ENCODE measurements at regions not wholly inside any gene's neighbourhood (a gene's known extent, or its start where the extent isn't known, plus 50 kb on each side); places are given as distances from the start of the nearest gene placed in this dataset.

DNA sequence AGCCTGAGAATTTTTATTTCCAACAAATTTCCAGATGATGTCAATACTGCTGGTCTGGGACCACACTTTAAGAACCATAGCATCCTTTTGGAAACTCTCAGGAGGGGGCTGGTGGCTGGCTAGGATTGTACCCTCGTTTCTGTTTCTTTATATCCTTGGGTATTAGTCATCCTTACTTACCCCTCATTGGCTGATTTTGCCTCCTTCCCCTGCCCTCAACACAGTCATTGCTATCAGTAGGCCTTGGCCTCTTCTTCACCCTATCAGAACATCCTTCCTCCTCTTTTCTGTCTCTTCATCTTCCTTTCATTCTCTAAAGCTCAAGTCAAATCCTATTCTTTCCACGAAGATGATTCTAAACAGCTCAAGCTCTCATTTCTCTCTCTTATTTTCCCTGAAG lies 148.5 kb downstream of the ELOVL4 start:
- Histone ChIP-seq H3K14ac (ENCODE audit: insufficient read depth, low read length) (no peak overlapping the region), H3K4ac (ENCODE audit: low read depth, low read length) (no peak overlapping the region), H3T11ph (ENCODE audit: low read length) (no peak overlapping the region), H3K56ac (ENCODE audit: insufficient read length, low read depth, low read length) (no peak overlapping the region), H3K9me3 (ENCODE audit: control insufficient read depth, low read depth, low read length) (no peaks in the 10 kb centered on the region), H4K8ac (replicated peaks; ENCODE audit: insufficient read length, low read depth, low read length) (no peak overlapping the region), H3K4me2 (ENCODE audit: insufficient read depth, insufficient read length, low read length) (no peak overlapping the region), H3K79me2 (ENCODE audit: insufficient read depth, low read length) (no peaks in the 10 kb centered on the region), H2BK120ac (ENCODE audit: low read depth, low read length, poor library complexity, severe bottlenecking) (no peak overlapping the region), H2AK5ac (ENCODE audit: insufficient read length, low read length) (no peak overlapping the region), H4K5ac (ENCODE audit: insufficient read length, low read depth, low read length) (no peak overlapping the region), H4K20me1 (ENCODE audit: control insufficient read depth, insufficient read depth, insufficient read length) (no peaks in the 10 kb centered on the region), H3K27ac (ENCODE audit: insufficient read length, low read depth, low read length) (no peak overlapping the region), H3K23ac (ENCODE audit: insufficient read length, low read depth, low read length) (no peak overlapping the region), H3K9ac (ENCODE audit: extremely low read depth, insufficient read length, low read length) (no peak overlapping the region), H2AFZ (ENCODE audit: low read length) (no peak overlapping the region), H3K27me3 (ENCODE audit: insufficient read depth, low read length) (no peaks in the 10 kb centered on the region), H3K4me1 (ENCODE audit: insufficient read depth, low read length) (no peaks in the 10 kb centered on the region), H3K79me1 (ENCODE audit: insufficient read depth, low read depth, low read length, poor library complexity, severe bottlenecking) (no peaks in the 10 kb centered on the region), H2BK20ac (ENCODE audit: low read depth, low read length, poor library complexity, severe bottlenecking) (no peak overlapping the region), H3K23me2 (ENCODE audit: insufficient read length, low read depth, low read length, poor library complexity, severe bottlenecking) (no peaks in the 10 kb centered on the region), H3K18ac (ENCODE audit: insufficient read length, low read depth, low read length) (no peak overlapping the region), H2BK15ac (ENCODE audit: low read depth, low read length) (no peak overlapping the region), H2BK5ac (ENCODE audit: insufficient read length, low read length) (no peak overlapping the region), H4K91ac (ENCODE audit: insufficient read length, low read depth, low read length) (no peak overlapping the region), H2BK12ac (ENCODE audit: insufficient read length, low read depth, low read length) (no peak overlapping the region)
- DNase-seq, result no peak
- H3K27me3 Mint-ChIP-seq (ENCODE audit: low read depth), result no peaks in the 10 kb centered on the region
- no peaks in the 10 kb centered on the region for H3K9me3 Mint-ChIP-seq
- H3K36me3 Mint-ChIP-seq (ENCODE audit: insufficient read depth in 1 of 3, low read depth in 3 of 3), result no peaks in the 10 kb centered on the region; a peak in 1 of 7 replicates
- no peak overlapping the region for H3K27ac Mint-ChIP-seq
- no CpG with 5 or more reads among the region's 2 CpGs for WGBS (ENCODE audit: extremely low coverage, insufficient read length, low lambda C conversion rate)
- TF ChIP-seq, protein P1, sequence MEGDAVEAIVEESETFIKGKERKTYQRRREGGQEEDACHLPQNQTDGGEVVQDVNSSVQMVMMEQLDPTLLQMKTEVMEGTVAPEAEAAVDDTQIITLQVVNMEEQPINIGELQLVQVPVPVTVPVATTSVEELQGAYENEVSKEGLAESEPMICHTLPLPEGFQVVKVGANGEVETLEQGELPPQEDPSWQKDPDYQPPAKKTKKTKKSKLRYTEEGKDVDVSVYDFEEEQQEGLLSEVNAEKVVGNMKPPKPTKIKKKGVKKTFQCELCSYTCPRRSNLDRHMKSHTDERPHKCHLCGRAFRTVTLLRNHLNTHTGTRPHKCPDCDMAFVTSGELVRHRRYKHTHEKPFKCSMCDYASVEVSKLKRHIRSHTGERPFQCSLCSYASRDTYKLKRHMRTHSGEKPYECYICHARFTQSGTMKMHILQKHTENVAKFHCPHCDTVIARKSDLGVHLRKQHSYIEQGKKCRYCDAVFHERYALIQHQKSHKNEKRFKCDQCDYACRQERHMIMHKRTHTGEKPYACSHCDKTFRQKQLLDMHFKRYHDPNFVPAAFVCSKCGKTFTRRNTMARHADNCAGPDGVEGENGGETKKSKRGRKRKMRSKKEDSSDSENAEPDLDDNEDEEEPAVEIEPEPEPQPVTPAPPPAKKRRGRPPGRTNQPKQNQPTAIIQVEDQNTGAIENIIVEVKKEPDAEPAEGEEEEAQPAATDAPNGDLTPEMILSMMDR (conservative IDR thresholded peaks at IDR 0.05), result no peak
- no peak overlapping the region; a peak in 1 of 5 replicates for H3K4me3 Mint-ChIP-seq
- peaks cover 4% of the 10 kb centered on the region in 2 experiments for H3K4me1 Mint-ChIP-seq

Measured in H9 (cell line).